Keratinocyte (primary cell): ENCODE measurements at regions not wholly inside any gene's neighbourhood (a gene's known extent, or its start where the extent isn't known, plus 50 kb on each side); places are given as distances from the start of the nearest gene placed in this dataset.

Experiments
- CTCF ChIP-seq, 3 experiments: IDR thresholded peaks in 1 of 3; conservative IDR thresholded peaks in 1 of 3; optimal IDR thresholded peaks in 1 of 3; 2 replicates in 2 of 3; 3 replicates in 1 of 3; pipeline versions ENCODE3 to v1.5.1; 2011; ENCODE audit warnings: low read length in 3 of 3, mild to moderate bottlenecking in 3 of 3, moderate library complexity in 2 of 3, control low read depth in 1 of 3, inconsistent platforms in 1 of 3; ENCODE audit not compliant: insufficient read depth in 2 of 3; ENCODE audit errors: extremely low read depth in 1 of 3
- EZH2 ChIP-seq: IDR thresholded peaks from one replicate; pipeline ENCODE4 v1.6.1; 2012; ENCODE audit warnings: inconsistent platforms, mild to moderate bottlenecking, low read length, moderate library complexity

GRCh38 chr13:33994198-33994597 is 176.2 kb downstream of the RFC3 start:
- no peak for TF ChIP-seq CTCF (optimal IDR thresholded peaks at IDR 0.05 in 1 of 3, IDR thresholded peaks at IDR 0.05 in 1 of 3, conservative IDR thresholded peaks at IDR 0.05 in 1 of 3; ENCODE audit: extremely low read depth in 1 of 3, insufficient read depth in 2 of 3, low read length in 3 of 3)
- no peak for TF ChIP-seq EZH2
